HEK293 (cell line): ENCODE measurements at regions not wholly inside any gene's neighbourhood (a gene's known extent, or its start where the extent isn't known, plus 50 kb on each side); places are given as distances from the start of the nearest gene placed in this dataset.

Experiments used
- CTCF ChIA-PET: fragments of 350-600 bp; formaldehyde crosslinking; extraction: SDS; loops from one replicate; lab custom pipeline; 2021; ENCODE audit warnings: antibody characterized with exemption; lab: Yijun Ruan, JAX
- POLR2A ChIA-PET: fragments of 300-600 bp; formaldehyde crosslinking; extraction: SDS; loops from one replicate; lab custom pipeline; 2020; ENCODE audit warnings: antibody characterized with exemption, inconsistent platforms; lab: Yijun Ruan, JAX
- H3K27ac ChIP-seq: fragments of 200-500 bp; sonication (Bioruptor generic); 2 replicates; pipeline ENCODE4 v1.5.1; 2014; ENCODE audit warnings: low read depth, low read length, control low read depth, inconsistent platforms; ENCODE audit errors: extremely low read depth
- H3K36me3 ChIP-seq, 2 experiments: fragments of 200-500 bp in 1 of 2; sonication (Bioruptor generic) in 1 of 2; 1 replicate in 1 of 2; 2 replicates in 1 of 2; pipeline ENCODE4 v1.5.1; 2014 to 2017; ENCODE audit warnings: inconsistent platforms in 2 of 2, low read length in 2 of 2; ENCODE audit not compliant: control insufficient read depth in 2 of 2, insufficient read depth in 1 of 2
- H3K4me1 ChIP-seq: fragments of 200-500 bp; sonication (Bioruptor generic); 2 replicates; pipeline ENCODE4 v1.5.1; 2014; ENCODE audit warnings: mild to moderate bottlenecking, low read length, inconsistent platforms; ENCODE audit not compliant: control insufficient read depth, insufficient read depth
- H3K4me3 ChIP-seq: 2 replicates; pipeline ENCODE4 v1.5.1; 2011; ENCODE audit warnings: low read depth, mild to moderate bottlenecking, control low read depth, low read length, moderate library complexity
- H3K9me3 ChIP-seq: fragments of 200-500 bp; sonication (Bioruptor generic); 2 replicates; pipeline ENCODE4 v1.5.1; 2014; ENCODE audit warnings: low read depth, low read length, inconsistent platforms; ENCODE audit not compliant: control insufficient read depth, insufficient read depth
- REPIN1 ChIP-seq: fragments of 450-650 bp; formaldehyde crosslinking; IDR thresholded peaks from 2 replicates; pipeline ENCODE4 v1.5.1; 2017; ENCODE audit warnings: missing biosample characterization, missing genetic modification characterization, low read depth
- WT1 ChIP-seq: fragments of 450-650 bp; formaldehyde crosslinking; IDR thresholded peaks from 2 replicates; pipeline ENCODE4 v1.5.1; 2016; ENCODE audit warnings: missing biosample characterization, missing genetic modification characterization
- ZBTB17 ChIP-seq: fragments of 450-650 bp; formaldehyde crosslinking; IDR thresholded peaks from 2 replicates; pipeline ENCODE4 v1.5.1; 2016; ENCODE audit warnings: missing biosample characterization, missing genetic modification characterization
- ZNF133 ChIP-seq: fragments of 450-650 bp; formaldehyde crosslinking; IDR thresholded peaks from 2 replicates; pipeline ENCODE4 v1.5.1; 2016; ENCODE audit warnings: missing biosample characterization, missing genetic modification characterization
- ZNF223 ChIP-seq: fragments of 450-650 bp; formaldehyde crosslinking; IDR thresholded peaks from 2 replicates; pipeline ENCODE4 v1.5.1; 2016; ENCODE audit warnings: missing biosample characterization, missing genetic modification characterization
- ZNF549 ChIP-seq: fragments of 450-650 bp; IDR thresholded peaks from 2 replicates; pipeline ENCODE4 v1.5.1; 2018; ENCODE audit warnings: missing biosample characterization, missing genetic modification characterization, mild to moderate bottlenecking, inconsistent platforms, moderate library complexity
- ZNF654 ChIP-seq: fragments of 450-650 bp; formaldehyde crosslinking; IDR thresholded peaks from 2 replicates; pipeline ENCODE4 v1.5.1; 2016; ENCODE audit warnings: low read depth, missing biosample characterization, missing genetic modification characterization
- ZNF792 ChIP-seq: fragments of 450-650 bp; formaldehyde crosslinking; IDR thresholded peaks from 2 replicates; pipeline ENCODE4 v1.5.1; 2016; ENCODE audit warnings: missing biosample characterization, missing genetic modification characterization
- TF ChIP-seq, protein P1 (sequence below): fragments of 450-650 bp; formaldehyde crosslinking; IDR thresholded peaks from 2 replicates; pipeline ENCODE4 v1.5.1; 2017; ENCODE audit warnings: missing biosample characterization, missing genetic modification characterization
- TF ChIP-seq, protein P2 (sequence below): fragments of 450-650 bp; formaldehyde crosslinking; IDR thresholded peaks from 2 replicates; pipeline ENCODE4 v1.5.1; 2016; ENCODE audit warnings: missing biosample characterization, missing genetic modification characterization
- TF ChIP-seq, protein P3 (sequence below): fragments of 450-650 bp; formaldehyde crosslinking; IDR thresholded peaks from 2 replicates; pipeline ENCODE4 v1.5.1; 2016; ENCODE audit warnings: missing biosample characterization, missing genetic modification characterization

DNA sequence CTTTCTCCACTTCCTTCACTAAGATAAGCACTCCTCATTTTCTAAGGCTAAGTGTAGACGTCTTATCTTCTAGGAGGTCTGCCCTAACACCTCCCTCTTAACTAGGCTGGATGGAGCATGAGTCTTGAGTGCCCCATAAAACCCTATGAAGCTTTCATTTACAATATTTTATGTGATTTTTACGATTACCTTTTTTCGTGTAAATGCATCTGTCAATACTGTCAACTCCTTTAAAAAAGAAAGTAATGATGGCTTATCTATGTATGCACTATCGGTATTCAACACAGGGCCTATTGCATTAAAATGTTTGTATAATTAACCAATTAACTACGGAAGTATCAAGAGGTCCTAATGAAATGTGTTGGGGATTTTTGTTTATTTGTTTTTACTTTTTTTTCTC, 156.0 kb upstream of the FAM83B start (continued):
- TF ChIP-seq WT1 (tag by site-specific recombination) (0 out of 2 replicates have a peak, but pooled peaks have one; percentile 11), ZBTB17 (peak; percentile 48; the same call in 1 of the 2 replicates)
- TF ChIP-seq, protein P1, sequence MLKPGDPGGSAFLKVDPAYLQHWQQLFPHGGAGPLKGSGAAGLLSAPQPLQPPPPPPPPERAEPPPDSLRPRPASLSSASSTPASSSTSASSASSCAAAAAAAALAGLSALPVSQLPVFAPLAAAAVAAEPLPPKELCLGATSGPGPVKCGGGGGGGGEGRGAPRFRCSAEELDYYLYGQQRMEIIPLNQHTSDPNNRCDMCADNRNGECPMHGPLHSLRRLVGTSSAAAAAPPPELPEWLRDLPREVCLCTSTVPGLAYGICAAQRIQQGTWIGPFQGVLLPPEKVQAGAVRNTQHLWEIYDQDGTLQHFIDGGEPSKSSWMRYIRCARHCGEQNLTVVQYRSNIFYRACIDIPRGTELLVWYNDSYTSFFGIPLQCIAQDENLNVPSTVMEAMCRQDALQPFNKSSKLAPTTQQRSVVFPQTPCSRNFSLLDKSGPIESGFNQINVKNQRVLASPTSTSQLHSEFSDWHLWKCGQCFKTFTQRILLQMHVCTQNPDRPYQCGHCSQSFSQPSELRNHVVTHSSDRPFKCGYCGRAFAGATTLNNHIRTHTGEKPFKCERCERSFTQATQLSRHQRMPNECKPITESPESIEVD (tag by site-specific recombination), result peak; percentile 56

DNA sequence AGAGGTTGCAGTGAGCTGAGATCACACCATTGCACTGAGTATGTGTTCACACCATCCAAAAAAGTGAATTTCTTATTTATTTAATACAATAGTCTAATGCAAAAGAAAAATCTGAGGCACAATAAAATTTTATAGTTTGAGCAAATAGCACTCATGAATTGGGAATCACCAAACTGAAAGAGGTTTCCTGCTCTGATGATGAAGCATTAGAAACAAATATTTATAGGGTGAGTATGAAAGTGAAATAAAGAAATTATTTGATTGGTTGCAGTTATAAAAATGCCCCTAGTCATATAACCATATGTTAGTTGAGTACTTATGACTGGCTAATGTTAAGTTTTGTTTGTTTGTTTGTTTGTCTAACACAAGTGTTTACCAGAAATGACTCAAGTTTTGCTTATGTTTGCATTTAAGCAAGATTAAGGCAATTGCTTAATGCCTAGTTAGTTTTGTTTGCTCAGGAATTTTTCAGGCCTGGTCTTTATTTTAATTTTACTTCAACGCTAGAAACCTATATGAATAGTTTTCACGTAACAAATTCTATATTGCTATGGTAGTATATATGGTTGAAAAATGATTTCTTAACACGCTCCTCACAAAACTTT, 151.5 kb upstream of the FAM83B start:
- no peaks in the 10 kb centered on the region for H3K36me3 ChIP-seq
- CTCF ChIA-PET, result interaction anchor here (0.9 to 1.8 kb wide), 7 partner anchors 12 to 374 kb away, joined by 3 to 7 read pairs (median 3); no protein-coding TSS in a partner anchor
- POLR2A ChIA-PET, result no interaction called here

DNA sequence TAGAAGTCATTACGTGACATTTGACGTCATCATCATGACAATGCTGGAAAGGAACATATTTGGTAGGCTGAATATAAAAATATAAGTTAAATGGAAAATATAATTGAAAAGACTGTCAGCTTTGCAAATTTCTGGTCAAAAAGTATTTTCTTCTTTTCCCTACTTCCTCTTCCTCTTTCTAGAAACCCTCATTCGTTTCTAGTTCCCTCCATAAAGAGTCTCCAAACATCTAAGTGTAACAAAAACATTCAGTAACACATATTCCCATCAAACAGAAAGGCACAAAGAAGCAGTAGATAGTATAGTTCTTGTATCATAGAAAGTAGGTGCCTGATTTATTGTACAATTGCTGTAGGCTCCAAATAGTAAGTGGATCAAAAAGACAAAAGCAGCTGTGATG, 150.8 kb upstream of the FAM83B start:
- CTCF ChIA-PET, result interaction anchor here (0.9 to 1.3 kb wide), 5 partner anchors 13 to 373 kb away, joined by 3 to 6 read pairs (median 3); no protein-coding TSS in a partner anchor
- Histone ChIP-seq H3K27ac (no peak overlapping the region), H3K9me3 (no peaks in the 10 kb centered on the region), H3K4me1 (peaks cover 11% of the 10 kb centered on the region; the same call in 1 of the 2 replicates), H3K4me3 (no peak overlapping the region), H3K36me3 (no peaks in the 10 kb centered on the region)
- POLR2A ChIA-PET, result no interaction called here
- TF ChIP-seq ZNF133 (tag by site-specific recombination) (no peak), ZNF223 (no peak)

More for the DNA sequence above, 151.5 kb upstream of the FAM83B start:
- no peak overlapping the region for H3K27ac ChIP-seq
- no peak for TF ChIP-seq REPIN1
- peak; percentile 41; the same call in 1 of the 2 replicates for TF ChIP-seq ZNF549
- TF ChIP-seq, protein P2, sequence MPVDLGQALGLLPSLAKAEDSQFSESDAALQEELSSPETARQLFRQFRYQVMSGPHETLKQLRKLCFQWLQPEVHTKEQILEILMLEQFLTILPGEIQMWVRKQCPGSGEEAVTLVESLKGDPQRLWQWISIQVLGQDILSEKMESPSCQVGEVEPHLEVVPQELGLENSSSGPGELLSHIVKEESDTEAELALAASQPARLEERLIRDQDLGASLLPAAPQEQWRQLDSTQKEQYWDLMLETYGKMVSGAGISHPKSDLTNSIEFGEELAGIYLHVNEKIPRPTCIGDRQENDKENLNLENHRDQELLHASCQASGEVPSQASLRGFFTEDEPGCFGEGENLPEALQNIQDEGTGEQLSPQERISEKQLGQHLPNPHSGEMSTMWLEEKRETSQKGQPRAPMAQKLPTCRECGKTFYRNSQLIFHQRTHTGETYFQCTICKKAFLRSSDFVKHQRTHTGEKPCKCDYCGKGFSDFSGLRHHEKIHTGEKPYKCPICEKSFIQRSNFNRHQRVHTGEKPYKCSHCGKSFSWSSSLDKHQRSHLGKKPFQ, result 0 out of 2 replicates have a peak, but pooled peaks have one; percentile 31
- no peaks in the 10 kb centered on the region for H3K9me3 ChIP-seq
- peaks cover 16% of the 10 kb centered on the region for H3K4me1 ChIP-seq
- no peak overlapping the region for H3K4me3 ChIP-seq

DNA sequence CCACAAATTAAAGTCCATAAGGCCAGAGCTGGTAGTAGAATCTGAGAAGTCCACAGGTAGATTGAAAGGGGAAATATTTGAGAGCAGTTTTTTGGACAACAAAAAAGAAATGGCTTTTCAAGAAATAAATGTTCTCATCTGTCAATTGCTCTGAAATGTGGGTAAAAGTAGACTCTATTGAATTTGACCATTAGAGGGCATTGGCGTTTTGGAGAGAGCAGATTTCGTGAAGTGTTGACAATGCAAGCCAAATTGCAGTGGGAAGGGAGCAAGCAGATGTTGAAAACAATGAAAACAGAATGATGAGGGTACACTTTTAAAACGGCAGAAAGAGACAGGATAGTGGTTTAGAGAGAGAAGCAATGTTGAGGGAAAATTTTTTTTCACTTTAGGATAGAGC, 149.1 kb upstream of the FAM83B start:
- POLR2A ChIA-PET, result no interaction called here
- H3K9me3 ChIP-seq, result no peaks in the 10 kb centered on the region
- H3K4me3 ChIP-seq, result no peak overlapping the region
- H3K27ac ChIP-seq, result no peak overlapping the region
- H3K4me1 ChIP-seq, result peaks cover 6% of the 10 kb centered on the region; the same call in 1 of the 2 replicates
- no peak for TF ChIP-seq ZNF792
- TF ChIP-seq, protein P3, sequence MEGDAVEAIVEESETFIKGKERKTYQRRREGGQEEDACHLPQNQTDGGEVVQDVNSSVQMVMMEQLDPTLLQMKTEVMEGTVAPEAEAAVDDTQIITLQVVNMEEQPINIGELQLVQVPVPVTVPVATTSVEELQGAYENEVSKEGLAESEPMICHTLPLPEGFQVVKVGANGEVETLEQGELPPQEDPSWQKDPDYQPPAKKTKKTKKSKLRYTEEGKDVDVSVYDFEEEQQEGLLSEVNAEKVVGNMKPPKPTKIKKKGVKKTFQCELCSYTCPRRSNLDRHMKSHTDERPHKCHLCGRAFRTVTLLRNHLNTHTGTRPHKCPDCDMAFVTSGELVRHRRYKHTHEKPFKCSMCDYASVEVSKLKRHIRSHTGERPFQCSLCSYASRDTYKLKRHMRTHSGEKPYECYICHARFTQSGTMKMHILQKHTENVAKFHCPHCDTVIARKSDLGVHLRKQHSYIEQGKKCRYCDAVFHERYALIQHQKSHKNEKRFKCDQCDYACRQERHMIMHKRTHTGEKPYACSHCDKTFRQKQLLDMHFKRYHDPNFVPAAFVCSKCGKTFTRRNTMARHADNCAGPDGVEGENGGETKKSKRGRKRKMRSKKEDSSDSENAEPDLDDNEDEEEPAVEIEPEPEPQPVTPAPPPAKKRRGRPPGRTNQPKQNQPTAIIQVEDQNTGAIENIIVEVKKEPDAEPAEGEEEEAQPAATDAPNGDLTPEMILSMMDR (tag by site-specific recombination), result 0 out of 2 replicates have a peak, but pooled peaks have one; percentile 17
- peak; percentile 52 for TF ChIP-seq ZNF654
- CTCF ChIA-PET, result interaction anchor here (0.6 to 2.1 kb wide), 18 partner anchors 10 to 712 kb away, joined by 3 to 9 read pairs (median 3); no protein-coding TSS in a partner anchor
- no peaks in the 10 kb centered on the region for H3K36me3 ChIP-seq
